Fibroblast of skin of left quadriceps (primary cell): ENCODE measurements at regions not wholly inside any gene's neighbourhood (a gene's known extent, or its start where the extent isn't known, plus 50 kb on each side); places are given as distances from the start of the nearest gene placed in this dataset.

Experiments
- DNase-seq, 2 experiments: peaks; one replicate each; pipeline ENCODE4 v3.0.0-alpha.2; 2013; ENCODE audit warnings: low read depth in 2 of 2

GRCh38 chr2:67038195-67038594 is 358.9 kb upstream of the ETAA1 start:
- no peak for DNase-seq

GRCh38 chr2:67039058-67039457 is 358.1 kb upstream of the ETAA1 start:
- no peak for DNase-seq

GRCh38 chr2:67039517-67040103 is 357.5 kb upstream of the ETAA1 start:
- no peak for DNase-seq

GRCh38 chr2:67041051-67041450 is 356.1 kb upstream of the ETAA1 start:
- no peak for DNase-seq

GRCh38 chr2:67043781-67044478 is 353.2 kb upstream of the ETAA1 start:
- no peak for DNase-seq

- DNase-seq = no peak
Observed at GRCh38 chr2:67046591-67046990, 350.5 kb upstream of the ETAA1 start.

GRCh38 chr2:67048314-67048713 is 348.8 kb upstream of the ETAA1 start:
- no peak for DNase-seq

- no peak for DNase-seq
Observed at GRCh38 chr2:67050622-67051021, 346.5 kb upstream of the ETAA1 start.

GRCh38 chr2:67054728-67055127 is 342.4 kb upstream of the ETAA1 start:
- DNase-seq = no peak

- DNase-seq = no peak
Observed at GRCh38 chr2:67055387-67056304, 341.5 kb upstream of the ETAA1 start.

- DNase-seq = no peak
Observed at GRCh38 chr2:67057123-67057522, 340.0 kb upstream of the ETAA1 start.

- DNase-seq = no peak
Observed at GRCh38 chr2:67057901-67058703, 339.0 kb upstream of the ETAA1 start.

GRCh38 chr2:67065046-67065445 is 332.1 kb upstream of the ETAA1 start:
- no peak for DNase-seq

GRCh38 chr2:67066782-67067181 is 330.4 kb upstream of the ETAA1 start:
- DNase-seq = no peak

- no peak for DNase-seq
Observed at GRCh38 chr2:67067656-67068055, 329.5 kb upstream of the ETAA1 start.

GRCh38 chr2:67070826-67071225 is 326.3 kb upstream of the ETAA1 start:
- no peak for DNase-seq

GRCh38 chr2:67075056-67075455 is 322.1 kb upstream of the ETAA1 start:
- DNase-seq = no peak

GRCh38 chr2:67075530-67076238 is 321.4 kb upstream of the ETAA1 start:
- no peak for DNase-seq

- DNase-seq = no peak
Observed at GRCh38 chr2:67076239-67076624, 320.9 kb upstream of the ETAA1 start.

- no peak for DNase-seq
Observed at GRCh38 chr2:67079729-67080128, 317.4 kb upstream of the ETAA1 start.

- DNase-seq = no peak
Observed at GRCh38 chr2:67082813-67083212, 314.3 kb upstream of the ETAA1 start.
